ENCODE measurements at regions not wholly inside any gene's neighbourhood (a gene's known extent, or its start where the extent isn't known, plus 50 kb on each side); places are given as distances from the start of the nearest gene placed in this dataset.
"Not testable (repeated sequence)": the region's sequence is repeated elsewhere in the genome, so short reads cannot be mapped to it uniquely, and the experiment has no call there.

- no peaks in the 10 kb centered on the region for H3K36me3 ChIP-seq
- intact Hi-C loops (cut with DNase I), result no loop called here
- H3K27me3 ChIP-seq, result peaks cover 0 to 9% (median 0%) of the 10 kb centered on the region in 4 donors
- TF ChIP-seq POLR2A (IDR thresholded peaks at IDR 0.05) (no peak), CTCF (IDR thresholded peaks at IDR 0.05) (no peak)
- no peaks in the 10 kb centered on the region for H3K4me1 ChIP-seq
- no peak overlapping the region for H3K27ac ChIP-seq
- DNase-seq, result no peak
- H3K4me3 ChIP-seq, result no peak overlapping the region
- 56 to 100% methylated on average over 1 of the region's 1 CpG for WGBS, 2 donors
- H3K9me3 ChIP-seq, result peaks cover 0 to 20% (median 10%) of the 10 kb centered on the region in 3 donors
These were observed 76.8 kb upstream of the DAPK1 start for GRCh38 chr9:87420884-87421283.

- TF ChIP-seq CTCF (IDR thresholded peaks at IDR 0.05), result no peak
- no peak for TF ChIP-seq POLR2A (IDR thresholded peaks at IDR 0.05)
- intact Hi-C loops (cut with DNase I), result no loop called here
- WGBS, 2 donors, result 70 to 84% methylated on average over 3 of the region's 3 CpGs
- no peak for DNase-seq
- Histone ChIP-seq H3K4me1 (no peaks in the 10 kb centered on the region), H3K4me3 (no peak overlapping the region), H3K27me3 (peaks cover 0 to 9% (median 0%) of the 10 kb centered on the region in 4 donors), H3K36me3 (no peaks in the 10 kb centered on the region), H3K9me3 (peaks cover 0 to 20% (median 10%) of the 10 kb centered on the region in 3 donors), H3K27ac (no peak overlapping the region)
These were observed 75.9 kb upstream of the DAPK1 start for GRCh38 chr9:87421734-87422133.

- intact Hi-C loops (cut with DNase I), result no loop called here
- H3K36me3 ChIP-seq, result no peaks in the 10 kb centered on the region
- TF ChIP-seq CTCF (IDR thresholded peaks at IDR 0.05), result no peak
- TF ChIP-seq POLR2A (IDR thresholded peaks at IDR 0.05), result no peak
- WGBS, 2 donors, result 88 to 91% methylated on average over 1 of the region's 1 CpG
- H3K27ac ChIP-seq, result no peak overlapping the region
- no peak overlapping the region for H3K4me3 ChIP-seq
- peaks cover 0 to 10% (median 0%) of the 10 kb centered on the region in 4 donors for H3K27me3 ChIP-seq
- peaks cover 0 to 20% (median 10%) of the 10 kb centered on the region in 3 donors for H3K9me3 ChIP-seq
- H3K4me1 ChIP-seq, result no peaks in the 10 kb centered on the region
- DNase-seq, result no peak
These were observed 74.7 kb upstream of the DAPK1 start for GRCh38 chr9:87422999-87423398.

GRCh38 chr9:87423885-87424284 lies 73.8 kb upstream of the DAPK1 start:
- intact Hi-C loops (cut with DNase I); H3K4me3 ChIP-seq; H3K36me3 ChIP-seq; H3K4me1 ChIP-seq; H3K27ac ChIP-seq; DNase-seq: not testable (repeated sequence)
- Histone ChIP-seq H3K27me3 (peaks cover 0 to 13% (median 0%) of the 10 kb centered on the region in 4 donors), H3K9me3 (peaks cover 0 to 20% (median 10%) of the 10 kb centered on the region in 3 donors)
- 62 to 79% methylated on average over 4 of the region's 4 CpGs for WGBS, 2 donors

- intact Hi-C loops (cut with DNase I), result no loop called here
- Histone ChIP-seq H3K4me1 (no peaks in the 10 kb centered on the region), H3K27ac (no peak overlapping the region), H3K4me3 (no peak overlapping the region), H3K27me3 (peaks cover 0 to 10% (median 0%) of the 10 kb centered on the region in 4 donors), H3K36me3 (no peaks in the 10 kb centered on the region), H3K9me3 (peaks cover 0 to 20% (median 10%) of the 10 kb centered on the region in 3 donors)
- TF ChIP-seq CTCF (IDR thresholded peaks at IDR 0.05) (no peak), POLR2A (IDR thresholded peaks at IDR 0.05) (no peak)
- no peak for DNase-seq
- 73 to 90% methylated on average over 1 to 2 of the region's 2 CpGs for WGBS, 2 donors
These were observed 72.5 kb upstream of the DAPK1 start for GRCh38 chr9:87425202-87425601.
